GM11168 (cell line): ENCODE measurements at regions not wholly inside any gene's neighbourhood (a gene's known extent, or its start where the extent isn't known, plus 50 kb on each side); places are given as distances from the start of the nearest gene placed in this dataset.

ENCODE experiments used
- in situ Hi-C: fragments of 300-500 bp; cut with MboI; formaldehyde crosslinking; loops from one replicate; pipeline ENCODE4 v1.12.0; 2022; ENCODE audit warnings: low sequenced_read_pairs; ENCODE audit not compliant: unreplicated experiment

DNA sequence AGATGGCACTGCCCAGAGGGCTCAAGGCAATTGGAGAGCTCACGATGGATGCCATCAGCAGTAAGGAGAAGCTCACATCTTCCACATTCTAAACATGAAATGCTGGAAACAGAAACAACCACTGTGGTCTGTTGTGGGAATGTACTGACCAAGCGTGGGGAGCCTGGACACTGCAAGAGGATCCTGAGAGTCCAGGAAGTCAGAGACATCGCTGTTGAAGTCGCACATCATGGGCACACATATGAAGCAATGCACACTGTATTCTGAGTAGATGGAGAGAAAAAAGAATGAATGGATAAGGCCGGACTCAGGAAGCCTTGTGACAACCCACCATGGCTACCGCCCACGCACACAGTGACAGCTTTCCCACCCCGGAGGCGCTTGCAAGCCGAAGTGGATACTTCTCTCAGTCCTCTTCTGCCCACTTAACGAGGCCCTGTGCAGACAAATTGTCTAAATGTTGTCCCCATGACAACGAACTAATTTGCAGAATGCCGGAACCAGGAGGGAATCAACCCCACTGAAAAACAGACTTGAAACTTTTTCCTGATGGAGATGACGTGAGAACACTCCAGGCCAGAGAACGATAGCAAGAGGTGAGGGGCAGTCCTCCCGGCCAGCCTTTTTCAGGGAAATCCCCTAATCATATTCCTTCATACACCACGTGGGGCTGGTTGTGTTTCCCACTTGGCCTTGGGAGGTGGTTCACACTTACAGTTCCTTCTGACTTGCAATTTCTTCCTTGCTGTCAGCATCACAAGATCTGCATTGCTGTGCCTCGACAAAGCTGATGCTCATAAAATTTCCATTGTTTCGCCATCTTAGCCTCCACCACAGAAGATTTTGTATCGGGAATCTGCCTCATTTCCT lies 109.6 kb upstream of the SERP2 start:
- in situ Hi-C loops: no loop called here

GRCh38 chr13:44266305-44266704 lies 107.3 kb upstream of the SERP2 start:
- in situ Hi-C loops: no loop called here

- in situ Hi-C loops: no loop called here
Measured at GRCh38 chr13:44266772-44267171, 106.9 kb upstream of the SERP2 start.

DNA sequence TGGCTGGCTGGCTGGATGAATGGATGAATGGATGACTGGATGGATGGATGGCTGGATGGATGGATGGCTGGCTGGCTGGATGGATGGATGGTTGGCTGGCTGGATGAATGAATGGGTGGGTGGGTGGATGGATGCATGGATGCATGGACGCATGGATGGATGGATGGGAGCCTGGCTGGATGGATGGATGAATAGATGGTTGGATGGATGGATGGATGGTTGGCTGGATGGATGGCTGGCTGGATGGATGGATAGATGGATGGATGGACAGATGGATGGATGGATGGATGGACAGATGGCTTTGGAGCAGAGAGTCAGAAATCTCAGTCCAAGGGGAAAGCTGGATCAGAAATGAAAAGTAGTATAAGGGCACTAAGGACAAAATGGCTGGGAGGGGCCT lies 106.4 kb upstream of the SERP2 start:
- in situ Hi-C loops: no loop called here

DNA sequence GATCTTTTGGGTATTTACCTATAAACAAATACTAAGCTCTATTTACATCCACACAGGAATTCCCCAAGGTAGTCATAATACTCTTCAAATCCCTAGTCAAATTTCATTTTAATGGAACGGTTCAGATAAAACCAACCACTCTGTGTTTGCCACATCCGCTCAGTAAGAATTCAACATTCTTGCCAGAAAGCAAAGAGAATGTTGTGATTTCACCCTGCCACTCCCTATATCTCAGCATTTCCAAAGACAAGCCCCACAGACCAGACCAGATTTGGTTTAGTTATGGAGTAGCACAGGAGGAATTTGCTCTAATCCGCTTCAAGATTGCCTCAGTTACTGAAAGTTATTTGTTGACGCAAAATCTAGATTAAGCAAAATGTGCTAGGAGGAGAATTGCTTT lies 105.6 kb upstream of the SERP2 start:
- in situ Hi-C loops: no loop called here

DNA sequence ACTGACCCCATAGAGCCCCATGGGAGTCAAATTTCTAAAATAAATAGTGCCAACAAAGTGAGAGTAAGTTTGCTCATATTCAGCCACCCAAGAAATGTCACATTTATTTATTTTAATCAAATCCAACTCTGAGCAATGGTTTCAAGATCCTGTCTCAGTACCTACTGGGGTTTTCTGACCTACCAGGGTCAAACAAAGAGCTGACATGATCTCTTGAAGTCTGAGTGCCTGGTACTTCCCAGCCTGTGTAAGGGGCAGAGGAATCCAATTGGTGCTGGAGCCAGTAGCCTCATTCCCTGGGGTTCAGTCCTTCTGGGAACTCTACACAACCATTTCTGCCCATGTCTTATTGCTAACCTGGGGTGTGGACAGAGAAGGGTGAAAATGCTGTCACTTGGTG lies 104.6 kb upstream of the SERP2 start:
- in situ Hi-C loops: no loop called here

DNA sequence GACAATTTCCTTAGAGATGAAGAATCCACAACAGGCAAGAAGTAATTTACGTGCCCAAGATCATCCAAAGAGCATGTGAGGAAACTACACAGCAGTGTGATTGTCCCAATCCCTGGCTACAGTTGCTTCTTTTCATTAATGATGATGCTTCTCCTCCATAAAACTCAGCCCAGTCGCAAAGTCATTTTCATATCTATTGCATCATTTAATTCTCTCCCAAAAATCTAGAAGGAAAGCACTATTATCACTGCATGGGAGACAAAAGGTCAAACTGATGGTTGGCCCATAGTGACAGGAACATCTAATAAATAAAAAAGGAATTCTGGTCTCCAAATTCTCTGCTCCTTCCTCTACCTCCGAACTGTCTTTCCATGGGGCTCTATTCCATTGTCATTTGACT lies 103.5 kb upstream of the SERP2 start:
- in situ Hi-C loops: no loop called here

GRCh38 chr13:44271031-44271455 lies 102.6 kb upstream of the SERP2 start:
- in situ Hi-C loops: no loop called here

- in situ Hi-C loops: no loop called here
Measured at GRCh38 chr13:44271473-44271872, 102.2 kb upstream of the SERP2 start.

GRCh38 chr13:44271915-44272341 lies 101.7 kb upstream of the SERP2 start:
- in situ Hi-C loops: no loop called here

GRCh38 chr13:44272692-44273091 lies 100.9 kb upstream of the SERP2 start:
- in situ Hi-C loops: no loop called here

GRCh38 chr13:44273216-44273615 lies 100.4 kb upstream of the SERP2 start:
- in situ Hi-C loops: no loop called here

- in situ Hi-C loops: no loop called here
Measured at GRCh38 chr13:44273991-44274770, 99.4 kb upstream of the SERP2 start.

DNA sequence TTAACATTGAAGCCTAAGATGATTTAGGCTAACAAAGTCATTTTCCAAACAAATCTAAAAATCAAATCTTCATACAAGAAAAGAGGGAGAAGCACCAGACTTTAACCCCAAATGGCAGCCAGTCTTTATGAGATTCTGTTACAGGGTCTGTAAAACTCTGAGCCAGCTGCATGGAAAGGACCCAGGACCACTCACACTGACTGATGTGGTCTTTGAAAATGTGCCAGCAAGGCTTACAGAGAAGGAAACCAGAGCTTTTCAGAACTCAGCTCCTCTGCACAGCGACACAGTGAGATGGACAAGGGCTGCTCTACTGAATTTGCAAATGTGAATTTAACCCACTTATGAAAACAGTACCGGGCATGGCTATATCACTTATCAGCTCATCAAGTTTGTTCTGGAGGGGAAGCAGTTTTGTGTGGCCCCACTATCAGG lies 98.8 kb upstream of the SERP2 start:
- in situ Hi-C loops: no loop called here

DNA sequence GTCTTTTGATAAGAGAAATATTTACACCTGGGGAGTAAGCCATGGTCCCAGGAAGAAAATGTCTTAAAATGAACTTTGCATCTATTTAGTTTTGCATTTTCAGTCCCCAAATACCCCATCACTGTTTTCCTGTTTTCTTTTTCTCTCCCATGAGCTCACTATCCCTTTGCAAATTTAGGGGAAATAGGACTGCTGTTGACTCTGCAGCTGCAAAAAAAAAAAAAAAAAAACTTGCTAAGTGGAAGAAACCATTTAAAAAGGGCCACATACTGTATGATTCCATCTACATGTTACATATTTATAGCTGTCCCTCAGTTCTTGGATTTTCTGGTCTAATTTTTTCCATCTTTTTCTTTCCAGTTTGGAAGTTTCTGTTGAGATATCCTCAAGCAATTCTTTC lies 98.2 kb upstream of the SERP2 start:
- in situ Hi-C loops: no loop called here

DNA sequence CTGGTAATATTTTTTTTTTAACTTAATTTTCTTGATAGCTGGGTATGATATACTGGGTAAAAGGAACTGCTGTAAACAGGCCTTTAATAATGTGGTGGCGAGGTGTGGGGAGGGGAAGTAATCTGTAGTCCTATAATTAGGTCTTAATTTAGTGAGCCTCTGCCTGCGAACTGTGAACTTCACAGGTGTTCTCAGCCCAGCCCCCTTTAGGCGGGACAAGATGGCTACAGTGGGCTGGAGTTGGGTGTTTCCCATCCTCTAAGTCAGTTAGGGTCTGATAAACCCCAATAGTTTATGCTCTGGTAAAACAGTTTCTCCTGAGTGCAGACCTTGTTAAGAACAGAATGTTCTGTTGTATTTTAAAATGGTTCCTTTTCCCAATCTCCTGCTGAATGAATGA lies 97.6 kb upstream of the SERP2 start:
- in situ Hi-C loops: no loop called here

GRCh38 chr13:44277459-44277858 lies 96.2 kb upstream of the SERP2 start:
- in situ Hi-C loops: no loop called here

GRCh38 chr13:44278166-44278565 lies 95.5 kb upstream of the SERP2 start:
- in situ Hi-C loops: no loop called here

DNA sequence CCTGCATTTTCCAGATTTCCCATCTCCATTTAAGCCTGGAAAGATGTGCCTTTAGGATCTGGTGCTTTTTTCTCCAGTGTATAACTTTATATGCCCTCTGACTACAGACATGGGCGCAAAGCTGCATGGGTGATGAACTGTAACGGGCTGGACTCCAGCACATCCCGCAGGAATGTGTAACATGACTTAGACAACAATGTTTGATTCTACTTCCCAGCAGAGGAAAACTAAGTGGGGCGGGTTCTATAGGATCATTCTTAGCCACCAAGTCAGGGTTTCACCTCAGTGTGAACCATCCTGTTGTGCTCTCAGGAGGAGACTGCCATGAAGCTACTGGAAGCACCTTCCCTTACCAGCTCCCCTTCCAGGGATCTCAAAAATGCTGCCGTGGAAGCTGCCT lies 93.2 kb upstream of the SERP2 start:
- in situ Hi-C loops: no loop called here

DNA sequence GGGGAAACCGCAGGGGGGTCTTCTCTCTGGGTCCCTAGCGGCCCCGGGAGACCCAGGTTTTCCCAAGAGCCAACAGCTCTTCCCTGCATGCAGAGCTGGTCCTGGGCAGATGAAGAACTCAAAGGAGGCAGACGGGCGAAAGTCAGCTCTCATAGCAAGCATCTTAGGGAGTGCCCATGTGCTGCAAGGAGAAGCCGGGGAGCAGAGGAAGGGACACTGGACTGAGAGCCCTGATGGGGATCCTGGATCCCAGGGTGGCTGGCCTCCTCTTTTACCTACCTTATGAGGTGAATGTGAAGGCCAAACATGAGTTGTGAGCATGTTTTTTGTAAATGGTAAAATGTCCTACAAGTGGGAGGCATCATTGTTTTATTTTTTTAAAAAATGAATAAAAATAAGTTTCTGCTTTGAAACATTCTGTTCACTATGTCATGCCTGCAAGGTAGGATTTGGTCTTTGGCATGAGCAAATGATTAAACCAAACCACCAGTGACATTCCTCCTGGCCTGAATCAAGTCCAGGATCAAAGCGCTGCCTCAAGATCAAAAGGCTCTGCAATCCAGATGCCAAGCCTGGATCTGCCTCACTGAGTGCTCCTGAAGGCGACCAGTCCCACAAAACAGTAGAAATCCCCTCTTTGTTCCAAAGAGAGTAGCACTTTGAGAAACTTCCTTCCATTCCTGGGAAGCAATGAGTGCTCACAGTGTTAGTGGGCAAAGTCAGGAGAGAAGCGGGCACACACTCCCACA lies 92.2 kb upstream of the SERP2 start:
- in situ Hi-C loops: no loop called here

DNA sequence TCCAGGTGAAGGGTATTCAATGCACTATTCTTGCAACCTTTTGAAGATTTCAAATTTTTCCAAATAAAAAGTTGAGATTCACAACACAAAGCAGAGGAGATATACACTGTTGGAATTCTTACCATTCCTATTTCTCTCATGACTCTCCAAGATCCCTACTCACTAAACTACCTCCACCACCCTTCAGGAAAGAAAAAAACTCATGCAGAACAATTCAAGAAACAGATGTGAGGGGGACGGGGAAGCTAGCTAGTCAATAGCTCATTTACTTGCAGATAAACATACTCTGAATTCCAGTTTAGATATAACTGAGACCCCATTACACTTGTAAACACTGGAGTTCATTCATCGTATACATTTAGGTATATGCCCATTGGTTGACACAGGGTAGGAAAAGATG lies 90.0 kb upstream of the SERP2 start:
- in situ Hi-C loops: no loop called here
